Skeletal muscle satellite cell (primary cell): ENCODE measurements at regions not wholly inside any gene's neighbourhood (a gene's known extent, or its start where the extent isn't known, plus 50 kb on each side); places are given as distances from the start of the nearest gene placed in this dataset.

Experiments
- H3K27me3 ChIP-seq: 2 replicates; pipeline ENCODE4 v1.7.0; 2013; ENCODE audit warnings: low read length; ENCODE audit not compliant: control insufficient read depth, insufficient read depth
- H3K36me3 ChIP-seq: 2 replicates; pipeline ENCODE4 v1.7.0; 2013; ENCODE audit warnings: mild to moderate bottlenecking, control low read depth, low read length; ENCODE audit not compliant: insufficient read depth
- H3K4me1 ChIP-seq: 2 replicates; pipeline ENCODE4 v1.7.0; 2013; ENCODE audit warnings: low read length; ENCODE audit not compliant: control insufficient read depth, insufficient read depth
- H3K4me2 ChIP-seq: 2 replicates; pipeline ENCODE4 v1.7.0; 2013; ENCODE audit warnings: mild to moderate bottlenecking, low read length
- H3K4me3 ChIP-seq: 2 replicates; pipeline ENCODE4 v1.7.0; 2013; ENCODE audit warnings: low read length
- H3K9ac ChIP-seq: 2 replicates; pipeline ENCODE4 v1.7.0; 2013; ENCODE audit warnings: mild to moderate bottlenecking, low read depth, low read length, moderate library complexity
- H3K9me3 ChIP-seq: replicated peaks from 2 replicates; pipeline ENCODE4 v1.7.0; 2013; ENCODE audit warnings: mild to moderate bottlenecking, control low read depth, low read length

DNA sequence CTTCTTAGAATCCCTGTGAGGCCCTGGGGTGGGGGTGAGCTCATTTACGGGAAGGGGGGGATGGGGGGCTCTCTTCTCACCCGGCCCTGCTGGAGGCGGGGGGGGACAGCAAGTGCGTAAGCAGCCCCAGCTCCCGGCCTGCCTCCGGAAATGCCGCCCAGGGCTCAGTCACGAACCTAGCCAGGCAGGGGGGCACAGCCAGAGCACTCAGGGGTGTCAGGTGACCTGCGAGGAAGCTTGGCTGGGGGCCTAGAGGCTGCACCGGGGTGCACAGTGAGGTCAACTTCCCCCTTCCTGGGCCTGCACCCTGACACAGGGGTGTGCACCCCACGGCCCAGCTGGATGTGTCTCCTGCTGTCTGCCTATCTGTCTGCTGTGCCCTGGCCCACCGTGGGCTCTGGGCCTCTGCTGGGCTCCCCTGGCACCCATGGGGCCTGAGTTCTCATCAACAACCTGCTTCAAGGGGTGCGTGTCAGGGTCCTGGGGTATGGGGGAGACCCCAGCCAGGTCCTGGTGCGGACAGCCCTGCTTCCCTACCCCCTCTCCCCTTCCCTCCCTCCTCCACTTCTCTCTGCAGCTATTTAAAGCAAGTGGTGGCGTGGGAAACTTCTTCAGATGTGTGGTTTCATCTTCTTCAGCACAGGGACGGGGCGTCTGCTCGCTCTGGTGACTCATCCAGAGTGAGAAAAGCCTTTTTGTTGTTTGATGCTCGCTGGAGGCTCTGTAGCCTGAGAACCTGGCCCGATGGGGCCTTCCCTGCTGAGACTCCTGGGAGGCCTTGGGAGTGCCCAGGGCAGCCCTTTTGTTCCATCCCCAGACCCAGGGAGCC is 92.5 kb upstream of the RUNX3 start:
- no peak overlapping the region for H3K4me3 ChIP-seq
- no peaks in the 10 kb centered on the region for H3K4me1 ChIP-seq
- peaks cover 21% of the 10 kb centered on the region for H3K27me3 ChIP-seq
- no peak overlapping the region for H3K4me2 ChIP-seq
- no peak overlapping the region for H3K9ac ChIP-seq
- H3K36me3 ChIP-seq = no peaks in the 10 kb centered on the region
- H3K9me3 ChIP-seq = no peaks in the 10 kb centered on the region

DNA sequence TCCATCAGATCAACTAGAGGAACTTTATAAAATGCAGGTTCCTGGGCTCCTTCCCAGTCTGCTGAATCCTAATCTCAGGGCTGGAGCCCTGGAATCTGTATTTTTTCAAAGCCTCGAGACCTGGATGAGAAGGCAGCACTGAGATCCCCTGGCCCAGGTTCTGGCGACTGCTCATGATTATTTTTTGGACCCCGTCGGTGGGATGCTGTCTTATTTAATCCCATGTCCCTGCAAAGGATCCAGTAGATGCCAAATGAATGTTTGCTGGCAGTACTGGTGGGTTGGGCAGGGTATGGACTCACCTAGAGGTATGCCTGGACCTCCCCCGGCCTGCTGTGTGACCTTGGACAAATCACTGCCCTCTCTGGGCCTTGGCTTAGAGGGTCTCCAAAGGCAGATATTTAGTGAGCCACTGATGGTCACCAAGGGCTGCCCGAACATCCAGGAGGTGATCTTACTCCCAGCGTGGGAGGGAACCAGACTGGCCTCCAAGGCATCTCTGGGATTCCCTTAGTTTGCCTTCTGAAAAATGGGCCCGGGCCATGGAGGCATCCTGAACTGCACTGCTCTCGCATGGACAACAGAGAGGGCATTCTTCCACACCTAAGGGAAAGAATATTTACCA is 91.6 kb upstream of the RUNX3 start:
- no peak overlapping the region for H3K9ac ChIP-seq
- H3K36me3 ChIP-seq = no peaks in the 10 kb centered on the region
- no peaks in the 10 kb centered on the region for H3K9me3 ChIP-seq
- no peak overlapping the region for H3K4me3 ChIP-seq
- H3K4me2 ChIP-seq = no peak overlapping the region
- H3K27me3 ChIP-seq = peaks cover 19% of the 10 kb centered on the region
- no peaks in the 10 kb centered on the region for H3K4me1 ChIP-seq

GRCh38 chr1:25020851-25021590 is 90.9 kb upstream of the RUNX3 start:
- no peak overlapping the region for H3K4me3 ChIP-seq
- H3K27me3 ChIP-seq = peaks cover 19% of the 10 kb centered on the region
- H3K36me3 ChIP-seq = no peaks in the 10 kb centered on the region
- no peak overlapping the region for H3K9ac ChIP-seq
- no peaks in the 10 kb centered on the region for H3K9me3 ChIP-seq
- no peak overlapping the region for H3K4me2 ChIP-seq
- no peaks in the 10 kb centered on the region for H3K4me1 ChIP-seq

GRCh38 chr1:25020173-25020845 is 90.2 kb upstream of the RUNX3 start:
- Histone ChIP-seq H3K4me1 (no peaks in the 10 kb centered on the region), H3K9ac (no peak overlapping the region), H3K4me3 (no peak overlapping the region), H3K9me3 (no peaks in the 10 kb centered on the region), H3K4me2 (no peak overlapping the region), H3K27me3 (peaks cover 19% of the 10 kb centered on the region), H3K36me3 (no peaks in the 10 kb centered on the region)

DNA sequence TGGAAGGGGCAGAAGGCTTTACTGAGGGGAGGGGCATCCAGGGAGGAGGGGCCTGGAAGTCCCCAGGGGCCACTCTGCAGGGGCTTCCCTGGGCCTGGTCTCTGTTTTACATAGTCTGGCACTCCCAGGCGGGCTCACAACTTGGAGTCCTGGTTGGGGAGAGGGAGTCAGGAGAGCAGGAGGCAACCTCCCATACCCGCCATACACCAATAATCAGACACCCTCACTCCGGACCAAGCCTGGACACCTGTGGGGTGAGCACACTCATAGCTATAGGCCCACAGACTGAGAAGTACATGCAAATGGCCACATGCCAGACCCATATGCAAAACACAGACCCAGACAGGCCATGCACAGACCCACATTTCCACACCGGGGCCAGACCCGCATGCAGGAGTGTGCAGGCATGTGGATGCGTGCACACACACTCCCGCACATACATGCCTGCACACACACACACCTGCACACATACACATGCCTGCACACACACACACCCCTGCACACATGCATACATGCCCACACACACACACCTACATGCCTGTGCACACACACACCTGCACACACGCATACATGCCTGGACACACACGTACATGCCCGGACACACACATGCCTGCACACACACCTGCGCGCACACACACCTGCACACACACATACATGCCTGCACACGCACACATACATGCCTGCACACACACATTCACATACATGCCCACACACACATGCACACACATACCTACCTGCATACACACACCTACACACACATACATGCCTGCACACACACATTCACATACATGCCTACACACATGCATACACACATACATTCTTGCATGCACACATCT is 89.5 kb upstream of the RUNX3 start:
- no peaks in the 10 kb centered on the region for H3K4me1 ChIP-seq
- no peak overlapping the region for H3K4me3 ChIP-seq
- peaks cover 15% of the 10 kb centered on the region for H3K27me3 ChIP-seq
- no peak overlapping the region for H3K9ac ChIP-seq
- no peak overlapping the region for H3K4me2 ChIP-seq
- no peaks in the 10 kb centered on the region for H3K9me3 ChIP-seq
- no peaks in the 10 kb centered on the region for H3K36me3 ChIP-seq

GRCh38 chr1:25018943-25019336 is 88.9 kb upstream of the RUNX3 start:
- no peaks in the 10 kb centered on the region for H3K4me1 ChIP-seq
- peaks cover 13% of the 10 kb centered on the region for H3K27me3 ChIP-seq
- H3K36me3 ChIP-seq = no peaks in the 10 kb centered on the region
- no peaks in the 10 kb centered on the region for H3K9me3 ChIP-seq
- no peak overlapping the region for H3K9ac ChIP-seq
- H3K4me2 ChIP-seq = no peak overlapping the region
- H3K4me3 ChIP-seq = no peak overlapping the region

DNA sequence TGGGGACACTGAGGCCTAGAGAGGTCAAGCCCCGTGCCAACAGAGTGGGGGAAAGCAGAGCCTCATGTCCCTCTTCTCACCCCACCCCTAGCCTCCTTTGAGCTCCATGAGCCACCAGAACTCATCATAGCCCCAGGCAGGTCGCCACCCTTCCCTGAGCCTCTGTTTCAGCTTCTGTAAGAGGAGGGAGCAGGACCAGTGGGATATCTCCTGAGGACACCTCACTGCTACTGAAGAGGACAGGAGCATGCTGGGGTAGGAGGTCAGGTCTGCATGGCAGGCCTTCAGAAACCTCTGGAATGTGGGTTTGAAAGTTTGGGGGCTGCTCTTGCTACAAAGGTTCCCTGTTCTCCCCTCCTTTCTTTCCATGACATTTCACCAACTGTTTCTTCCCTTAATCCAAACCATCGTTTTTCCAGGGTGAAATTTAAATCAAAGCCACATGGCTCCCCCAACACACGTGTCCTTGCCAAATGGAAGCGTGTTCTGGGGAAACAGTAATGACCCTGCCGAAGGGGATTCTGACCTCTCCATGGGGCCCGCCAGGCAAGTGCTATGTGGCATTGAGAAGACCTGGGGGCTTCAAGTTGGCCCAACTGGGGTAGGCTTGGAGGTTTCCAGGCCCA is 88.1 kb upstream of the RUNX3 start:
- peaks cover 10% of the 10 kb centered on the region for H3K27me3 ChIP-seq
- H3K4me2 ChIP-seq = no peak overlapping the region
- no peak overlapping the region for H3K4me3 ChIP-seq
- no peaks in the 10 kb centered on the region for H3K9me3 ChIP-seq
- no peaks in the 10 kb centered on the region for H3K4me1 ChIP-seq
- H3K36me3 ChIP-seq = no peaks in the 10 kb centered on the region
- no peak overlapping the region for H3K9ac ChIP-seq

GRCh38 chr1:25017436-25018109 is 87.5 kb upstream of the RUNX3 start:
- Histone ChIP-seq H3K4me3 (no peak overlapping the region), H3K4me2 (no peak overlapping the region), H3K4me1 (no peaks in the 10 kb centered on the region), H3K36me3 (no peaks in the 10 kb centered on the region), H3K9me3 (no peaks in the 10 kb centered on the region), H3K27me3 (peaks cover 14% of the 10 kb centered on the region), H3K9ac (no peak overlapping the region)

DNA sequence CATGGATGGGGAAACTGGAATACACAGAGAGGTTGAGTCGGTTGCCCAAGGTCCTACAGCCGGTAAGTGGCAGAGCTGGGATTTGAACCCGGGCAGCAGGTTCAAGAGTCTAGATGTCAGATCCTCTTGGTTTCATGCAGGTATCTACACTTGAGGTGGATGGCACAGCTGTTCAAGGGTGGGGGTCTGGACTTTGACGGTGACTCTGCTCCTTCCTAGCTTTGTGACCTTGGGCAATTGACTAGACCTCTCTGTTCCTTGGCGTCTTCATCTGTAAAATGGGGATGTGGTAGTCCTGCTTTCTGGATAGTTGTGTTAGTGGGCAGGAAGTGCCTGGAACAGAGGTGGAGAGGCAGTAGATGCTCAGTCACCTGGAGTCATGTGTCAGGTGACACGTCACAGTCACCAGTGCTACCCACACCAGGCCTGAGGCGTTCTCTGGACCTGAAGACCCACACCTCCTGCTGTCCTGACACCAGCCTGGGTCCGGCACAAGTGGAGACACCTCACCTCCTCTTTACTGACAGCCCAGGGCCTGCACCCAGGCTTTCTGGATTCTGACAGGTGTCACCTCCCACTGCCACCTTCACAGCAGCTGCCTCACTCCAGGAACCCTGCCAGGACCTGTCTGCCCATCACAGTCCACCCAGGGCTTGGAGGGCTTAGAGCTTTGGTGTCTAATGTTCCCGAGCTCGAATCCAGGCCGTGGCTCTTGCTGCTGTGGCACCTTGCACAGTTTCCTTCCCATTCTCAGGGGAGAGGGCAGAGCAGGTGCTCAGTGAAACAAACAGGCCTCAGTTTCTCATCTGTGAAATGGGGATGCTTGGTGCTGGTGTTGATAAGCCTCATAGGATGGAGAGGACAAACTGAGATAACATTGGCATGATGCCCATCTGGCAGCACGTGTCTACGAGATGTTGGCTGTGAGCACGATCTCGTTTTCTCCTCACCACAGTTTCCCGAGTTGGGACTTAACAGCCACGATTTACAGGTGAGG is 83.2 kb upstream of the RUNX3 start:
- H3K36me3 ChIP-seq = no peaks in the 10 kb centered on the region
- H3K4me1 ChIP-seq = no peaks in the 10 kb centered on the region
- H3K9me3 ChIP-seq = no peaks in the 10 kb centered on the region
- H3K4me2 ChIP-seq = no peak overlapping the region
- H3K9ac ChIP-seq = no peak overlapping the region
- peaks cover 50% of the 10 kb centered on the region for H3K27me3 ChIP-seq
- H3K4me3 ChIP-seq = no peak overlapping the region
